SK-N-SH (cell line): ENCODE measurements at regions not wholly inside any gene's neighbourhood (a gene's known extent, or its start where the extent isn't known, plus 50 kb on each side); places are given as distances from the start of the nearest gene placed in this dataset.

Experiments
- CTCF ChIA-PET: fragments of 300-600, 350-600 bp; formaldehyde crosslinking; extraction: SDS; loops from one replicate; lab custom pipeline; 2021; lab: Yijun Ruan, JAX
- POLR2A ChIA-PET: fragments of 350-600 bp; sonication (Branson Sonifier 250); formaldehyde crosslinking; extraction: SDS; loops from one replicate; lab custom pipeline; 2020; ENCODE audit warnings: antibody characterized with exemption, inconsistent platforms; lab: Yijun Ruan, JAX
- DNase-seq: peaks from one replicate; pipeline ENCODE4 v3.0.0; 2012
- H2AFZ ChIP-seq: fragments of 200-600 bp; sonication (generic); 2 replicates; pipeline ENCODE4 v1.8.1; 2016; ENCODE audit warnings: antibody characterized with exemption, mild to moderate bottlenecking, low read depth
- H3F3A ChIP-seq: fragments of 200-600 bp; sonication (generic); replicated peaks from 2 replicates; pipeline ENCODE3; 2016; ENCODE audit warnings: antibody characterized with exemption, mild to moderate bottlenecking; ENCODE audit not compliant: insufficient read depth
- H3K27ac ChIP-seq, 2 experiments: fragments of 200-500 bp in 1 of 2; fragments of 200-600 bp in 1 of 2; sonication (Bioruptor generic) in 1 of 2; sonication (generic), shearing (Covaris generic) in 1 of 2; 2 replicates each; pipeline versions ENCODE4 v1.5.1 to v1.6.1; 2014 to 2016; ENCODE audit warnings: low read depth in 2 of 2, inconsistent platforms in 1 of 2, low read length in 1 of 2, mild to moderate bottlenecking in 1 of 2, mixed read lengths in 1 of 2
- H3K27me3 ChIP-seq: fragments of 200-600 bp; sonication (generic), shearing (Covaris generic); 2 replicates; pipeline ENCODE4 v1.6.1; 2016; ENCODE audit warnings: mixed run types; ENCODE audit not compliant: insufficient read depth
- H3K36me3 ChIP-seq, 2 experiments: fragments of 200-500 bp in 1 of 2; fragments of 200-600 bp in 1 of 2; sonication (Bioruptor generic) in 1 of 2; sonication (generic) in 1 of 2; replicated peaks in 1 of 2; 2 replicates each; pipeline versions ENCODE3 to v1.5.1; 2014 to 2016; ENCODE audit warnings: low read length in 1 of 2, mild to moderate bottlenecking in 1 of 2; ENCODE audit not compliant: insufficient read depth in 2 of 2, control insufficient read depth in 1 of 2
- H3K4me1 ChIP-seq, 2 experiments: fragments of 200-500 bp in 1 of 2; fragments of 200-600 bp in 1 of 2; sonication (Bioruptor generic) in 1 of 2; sonication (generic), shearing (Covaris generic) in 1 of 2; 2 replicates each; pipeline versions ENCODE4 v1.5.1 to v1.6.1; 2014 to 2016; ENCODE audit warnings: low read depth in 1 of 2, low read length in 1 of 2, mixed run types in 1 of 2; ENCODE audit not compliant: insufficient read depth in 2 of 2, control insufficient read depth in 1 of 2
- H3K4me2 ChIP-seq: fragments of 200-600 bp; sonication (generic), shearing (Covaris generic); 2 replicates; pipeline ENCODE4 v1.6.1; 2017; ENCODE audit warnings: mixed run types
- H3K4me3 ChIP-seq, 2 experiments: fragments of 200-500 bp in 1 of 2; fragments of 200-600 bp in 1 of 2; sonication (Bioruptor generic) in 1 of 2; sonication (generic), shearing (Covaris generic) in 1 of 2; 2 replicates each; pipeline versions ENCODE4 v1.5.1 to v1.8.1; 2014 to 2016; ENCODE audit warnings: low read depth in 2 of 2, inconsistent platforms in 1 of 2, low read length in 1 of 2, mild to moderate bottlenecking in 1 of 2, mixed read lengths in 1 of 2, moderate library complexity in 1 of 2
- H3K79me2 ChIP-seq: fragments of 200-600 bp; sonication (generic); 2 replicates; pipeline ENCODE4 v1.8.1; 2017; ENCODE audit warnings: mild to moderate bottlenecking; ENCODE audit not compliant: insufficient read depth
- H3K9ac ChIP-seq: fragments of 200-600 bp; sonication (generic); 2 replicates; pipeline ENCODE4 v1.6.1; 2017; ENCODE audit warnings: mixed run types
- H3K9me2 ChIP-seq: fragments of 200-600 bp; sonication (generic); 2 replicates; pipeline ENCODE4 v1.6.1; 2017; ENCODE audit warnings: mixed run types
- H3K9me3 ChIP-seq: fragments of 200-600 bp; sonication (generic); 2 replicates; pipeline ENCODE4 v1.6.1; 2017; ENCODE audit warnings: mixed run types, mild to moderate bottlenecking, moderate library complexity
- H4K20me1 ChIP-seq: fragments of 200-600 bp; sonication (generic); 2 replicates; pipeline ENCODE4 v1.6.1; 2017; ENCODE audit warnings: mild to moderate bottlenecking, mixed run types; ENCODE audit not compliant: insufficient read depth
- CHD2 ChIP-seq: fragments of 150-350 bp; IDR thresholded peaks from 2 replicates; pipeline ENCODE4 v1.6.1; 2018; ENCODE audit warnings: low read length; ENCODE audit not compliant: partially characterized antibody
- EP300 ChIP-seq, 2 experiments: IDR thresholded peaks; 2 replicates each; pipeline versions ENCODE4 v1.4.0 to v1.6.1; 2012; ENCODE audit warnings: borderline replicate concordance in 1 of 2, low read depth in 1 of 2, low read length in 1 of 2
- EZH2phosphoT487 ChIP-seq: fragments of 200-600 bp; sonication (generic); IDR thresholded peaks from 2 replicates; pipeline ENCODE4 v1.6.1; 2017; ENCODE audit warnings: low read depth, mixed run types, mild to moderate bottlenecking, antibody characterized with exemption, moderate library complexity, borderline replicate concordance
- FOXJ3 ChIP-seq: sonication (generic); formaldehyde crosslinking; IDR thresholded peaks from 2 replicates; pipeline ENCODE4 v1.5.1; 2020; ENCODE audit warnings: mild to moderate bottlenecking, missing genetic modification reagents
- GATA2 ChIP-seq: sonication (generic); formaldehyde crosslinking; IDR thresholded peaks from 2 replicates; pipeline ENCODE4 v1.5.0; 2020; ENCODE audit warnings: mild to moderate bottlenecking, missing genetic modification reagents
- MXI1 ChIP-seq: IDR thresholded peaks from 2 replicates; pipeline ENCODE4 v1.6.1; 2012; ENCODE audit warnings: mild to moderate bottlenecking, low read depth, low read length, improper control_type of control experiment
- NFIC ChIP-seq: IDR thresholded peaks from 2 replicates; pipeline ENCODE4 v1.4.0; 2012; ENCODE audit warnings: borderline replicate concordance
- RCOR1 ChIP-seq: fragments of 150-350 bp; IDR thresholded peaks from 2 replicates; pipeline ENCODE4 v1.6.1; 2017; ENCODE audit warnings: antibody characterized with exemption, low read length
- RXRA ChIP-seq: IDR thresholded peaks from 2 replicates; pipeline ENCODE4 v1.4.0; 2012; ENCODE audit warnings: low read depth, mild to moderate bottlenecking, borderline replicate concordance
- SMC3 ChIP-seq: IDR thresholded peaks from 2 replicates; pipeline ENCODE4 v1.6.1; 2012; ENCODE audit warnings: low read depth, low read length, improper control_type of control experiment
- WGBS: methylation state at CpG from one replicate; pipeline ENCODE4 v1.1.6; 2017; ENCODE audit warnings: low lambda C conversion rate; 5-methylcytosine and 5-hydroxymethylcytosine counted together
- TF ChIP-seq, protein P1 (sequence below): IDR thresholded peaks from 2 replicates; pipeline ENCODE4 v1.6.1; 2012; ENCODE audit warnings: mild to moderate bottlenecking, low read depth, low read length, moderate library complexity
- TF ChIP-seq, protein P2 (sequence below): fragments of 200-600 bp; sonication (generic); IDR thresholded peaks from 2 replicates; pipeline ENCODE4 v1.6.1; 2017; ENCODE audit warnings: antibody characterized with exemption, mild to moderate bottlenecking, moderate library complexity
- TF ChIP-seq, protein P3 (sequence below): IDR thresholded peaks from 2 replicates; pipeline ENCODE4 v1.4.0; 2012; ENCODE audit warnings: low read depth

DNA sequence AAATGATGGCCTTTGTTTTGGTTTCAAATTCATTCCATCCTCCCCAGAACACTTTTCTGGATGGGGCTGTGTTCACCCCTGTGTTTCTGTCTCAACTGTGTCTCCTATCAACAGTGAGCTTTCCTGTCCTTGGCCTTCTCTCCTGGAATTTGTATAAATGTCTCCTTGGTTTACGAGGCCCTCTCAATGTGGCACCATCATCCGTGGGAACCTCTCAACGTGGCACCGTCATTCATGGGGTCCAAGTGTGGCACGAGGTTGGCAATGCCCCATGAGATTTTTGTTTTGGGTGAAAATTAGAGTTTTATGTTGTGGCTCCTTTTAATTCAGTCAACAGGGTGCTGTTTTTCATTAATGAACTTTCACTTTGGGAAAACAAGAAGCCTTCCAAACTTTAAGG lies 280.7 kb upstream of the SALL3 start:
- no peak for TF ChIP-seq NFIC
- TF ChIP-seq CHD2 = no peak
- no peak for TF ChIP-seq RCOR1
- TF ChIP-seq EZH2phosphoT487 = no peak
- no peak for TF ChIP-seq RXRA
- TF ChIP-seq, protein P1, sequence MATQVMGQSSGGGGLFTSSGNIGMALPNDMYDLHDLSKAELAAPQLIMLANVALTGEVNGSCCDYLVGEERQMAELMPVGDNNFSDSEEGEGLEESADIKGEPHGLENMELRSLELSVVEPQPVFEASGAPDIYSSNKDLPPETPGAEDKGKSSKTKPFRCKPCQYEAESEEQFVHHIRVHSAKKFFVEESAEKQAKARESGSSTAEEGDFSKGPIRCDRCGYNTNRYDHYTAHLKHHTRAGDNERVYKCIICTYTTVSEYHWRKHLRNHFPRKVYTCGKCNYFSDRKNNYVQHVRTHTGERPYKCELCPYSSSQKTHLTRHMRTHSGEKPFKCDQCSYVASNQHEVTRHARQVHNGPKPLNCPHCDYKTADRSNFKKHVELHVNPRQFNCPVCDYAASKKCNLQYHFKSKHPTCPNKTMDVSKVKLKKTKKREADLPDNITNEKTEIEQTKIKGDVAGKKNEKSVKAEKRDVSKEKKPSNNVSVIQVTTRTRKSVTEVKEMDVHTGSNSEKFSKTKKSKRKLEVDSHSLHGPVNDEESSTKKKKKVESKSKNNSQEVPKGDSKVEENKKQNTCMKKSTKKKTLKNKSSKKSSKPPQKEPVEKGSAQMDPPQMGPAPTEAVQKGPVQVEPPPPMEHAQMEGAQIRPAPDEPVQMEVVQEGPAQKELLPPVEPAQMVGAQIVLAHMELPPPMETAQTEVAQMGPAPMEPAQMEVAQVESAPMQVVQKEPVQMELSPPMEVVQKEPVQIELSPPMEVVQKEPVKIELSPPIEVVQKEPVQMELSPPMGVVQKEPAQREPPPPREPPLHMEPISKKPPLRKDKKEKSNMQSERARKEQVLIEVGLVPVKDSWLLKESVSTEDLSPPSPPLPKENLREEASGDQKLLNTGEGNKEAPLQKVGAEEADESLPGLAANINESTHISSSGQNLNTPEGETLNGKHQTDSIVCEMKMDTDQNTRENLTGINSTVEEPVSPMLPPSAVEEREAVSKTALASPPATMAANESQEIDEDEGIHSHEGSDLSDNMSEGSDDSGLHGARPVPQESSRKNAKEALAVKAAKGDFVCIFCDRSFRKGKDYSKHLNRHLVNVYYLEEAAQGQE = no peak
- TF ChIP-seq EP300 (IDR thresholded peaks at IDR 0.05; ENCODE audit: borderline replicate concordance in 1 of 2, low read depth in 1 of 2, low read length in 1 of 2) = no peak
- TF ChIP-seq MXI1 = no peak
- TF ChIP-seq, protein P2, sequence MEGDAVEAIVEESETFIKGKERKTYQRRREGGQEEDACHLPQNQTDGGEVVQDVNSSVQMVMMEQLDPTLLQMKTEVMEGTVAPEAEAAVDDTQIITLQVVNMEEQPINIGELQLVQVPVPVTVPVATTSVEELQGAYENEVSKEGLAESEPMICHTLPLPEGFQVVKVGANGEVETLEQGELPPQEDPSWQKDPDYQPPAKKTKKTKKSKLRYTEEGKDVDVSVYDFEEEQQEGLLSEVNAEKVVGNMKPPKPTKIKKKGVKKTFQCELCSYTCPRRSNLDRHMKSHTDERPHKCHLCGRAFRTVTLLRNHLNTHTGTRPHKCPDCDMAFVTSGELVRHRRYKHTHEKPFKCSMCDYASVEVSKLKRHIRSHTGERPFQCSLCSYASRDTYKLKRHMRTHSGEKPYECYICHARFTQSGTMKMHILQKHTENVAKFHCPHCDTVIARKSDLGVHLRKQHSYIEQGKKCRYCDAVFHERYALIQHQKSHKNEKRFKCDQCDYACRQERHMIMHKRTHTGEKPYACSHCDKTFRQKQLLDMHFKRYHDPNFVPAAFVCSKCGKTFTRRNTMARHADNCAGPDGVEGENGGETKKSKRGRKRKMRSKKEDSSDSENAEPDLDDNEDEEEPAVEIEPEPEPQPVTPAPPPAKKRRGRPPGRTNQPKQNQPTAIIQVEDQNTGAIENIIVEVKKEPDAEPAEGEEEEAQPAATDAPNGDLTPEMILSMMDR = no peak
- no peak for TF ChIP-seq SMC3
- Histone ChIP-seq H3K79me2 (no peaks in the 10 kb centered on the region), H3K9ac (no peak overlapping the region), H3K4me3 (no peak overlapping the region), H3K27me3 (peaks cover 19% of the 10 kb centered on the region; the same call in 1 of the 2 replicates), H3K27ac (no peak overlapping the region), H3K9me3 (no peaks in the 10 kb centered on the region), H2AFZ (no peak overlapping the region), H3K4me1 (no peaks in the 10 kb centered on the region), H3K4me2 (no peak overlapping the region), H3K9me2 (no peaks in the 10 kb centered on the region), H3F3A (no peaks in the 10 kb centered on the region), H4K20me1 (no peaks in the 10 kb centered on the region), H3K36me3 (no peaks in the 10 kb centered on the region)
- no peak for DNase-seq
- WGBS = 3% methylated on average over 5 of the region's 5 CpGs
- POLR2A ChIA-PET = no interaction called here
- CTCF ChIA-PET = no interaction called here

DNA sequence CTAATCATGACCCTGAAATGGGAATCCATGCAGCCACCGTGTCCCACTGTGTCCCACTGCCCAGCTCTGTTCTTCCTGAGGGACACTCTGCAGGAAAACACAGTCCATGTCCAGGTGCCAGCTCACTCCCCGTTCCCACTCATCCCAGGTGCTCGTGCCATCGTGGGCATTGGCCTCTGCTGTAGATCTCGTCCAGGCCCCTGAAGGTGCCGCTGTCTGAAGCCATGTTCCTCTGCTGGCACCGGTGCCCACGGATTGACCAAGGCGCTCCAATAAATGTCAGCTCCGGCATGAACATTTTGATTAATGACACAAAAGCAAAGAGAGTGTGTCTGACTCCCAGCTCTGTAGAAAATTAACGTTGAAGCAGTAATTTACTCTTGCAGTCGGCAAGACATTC lies 280.1 kb upstream of the SALL3 start:
- POLR2A ChIA-PET = no interaction called here
- Histone ChIP-seq H3K4me1 (no peaks in the 10 kb centered on the region), H2AFZ (no peak overlapping the region), H3K4me3 (no peak overlapping the region), H3K79me2 (no peaks in the 10 kb centered on the region), H3K9me2 (no peaks in the 10 kb centered on the region), H4K20me1 (no peaks in the 10 kb centered on the region), H3K36me3 (no peaks in the 10 kb centered on the region), H3K27me3 (peaks cover 19% of the 10 kb centered on the region; the same call in 1 of the 2 replicates), H3K9ac (no peak overlapping the region), H3F3A (no peaks in the 10 kb centered on the region), H3K4me2 (no peak overlapping the region), H3K9me3 (no peaks in the 10 kb centered on the region), H3K27ac (no peak overlapping the region)
- CTCF ChIA-PET = no interaction called here
- WGBS = 6% methylated on average over 12 of the region's 12 CpGs
- no peak for DNase-seq
- no peak for TF ChIP-seq MXI1
- TF ChIP-seq GATA2 (CRISPR knock-in tag) = no peak
- no peak for TF ChIP-seq NFIC
- TF ChIP-seq, protein P3, sequence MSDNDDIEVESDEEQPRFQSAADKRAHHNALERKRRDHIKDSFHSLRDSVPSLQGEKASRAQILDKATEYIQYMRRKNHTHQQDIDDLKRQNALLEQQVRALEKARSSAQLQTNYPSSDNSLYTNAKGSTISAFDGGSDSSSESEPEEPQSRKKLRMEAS = no peak
- TF ChIP-seq FOXJ3 = no peak
